ENCODE measurements at regions not wholly inside any gene's neighbourhood (a gene's known extent, or its start where the extent isn't known, plus 50 kb on each side); places are given as distances from the start of the nearest gene placed in this dataset.
A peak's percentile ranks its signal among the peaks of the same experiment; 100 is the strongest.

- H3K4me3 ChIP-seq (ENCODE audit: insufficient read depth, low read depth, low read length), result no peak overlapping the region
- DNase-seq, result no peak
- H3K27me3 ChIP-seq (ENCODE audit: control insufficient read depth, insufficient read depth, low read length), result no peaks in the 10 kb centered on the region
- H3K36me3 ChIP-seq (replicated peaks; ENCODE audit: control insufficient read depth, insufficient read depth, low read length), result no peaks in the 10 kb centered on the region
Measured at GRCh38 chr7:125611582-125611981, 682.0 kb upstream of the POT1 start.

GRCh38 chr7:125606671-125607070, 677.0 kb upstream of the POT1 start:
- Histone ChIP-seq H3K36me3 (replicated peaks; ENCODE audit: control insufficient read depth, insufficient read depth, low read length) (no peaks in the 10 kb centered on the region), H3K27me3 (ENCODE audit: control insufficient read depth, insufficient read depth, low read length) (no peaks in the 10 kb centered on the region), H3K4me3 (ENCODE audit: insufficient read depth, low read depth, low read length) (no peak overlapping the region)
- DNase-seq, result no peak

- DNase-seq, result peak; percentile 2
- no peaks in the 10 kb centered on the region for H3K36me3 ChIP-seq (replicated peaks; ENCODE audit: control insufficient read depth, insufficient read depth, low read length)
- no peak overlapping the region for H3K4me3 ChIP-seq (ENCODE audit: insufficient read depth, low read depth, low read length)
- no peaks in the 10 kb centered on the region for H3K27me3 ChIP-seq (ENCODE audit: control insufficient read depth, insufficient read depth, low read length)
Measured at GRCh38 chr7:125605241-125605640, 675.6 kb upstream of the POT1 start.

GRCh38 chr7:125602441-125602840, 672.8 kb upstream of the POT1 start:
- no peak for DNase-seq
- Histone ChIP-seq H3K27me3 (ENCODE audit: control insufficient read depth, insufficient read depth, low read length) (no peaks in the 10 kb centered on the region), H3K4me3 (ENCODE audit: insufficient read depth, low read depth, low read length) (no peak overlapping the region), H3K36me3 (replicated peaks; ENCODE audit: control insufficient read depth, insufficient read depth, low read length) (no peaks in the 10 kb centered on the region)

- Histone ChIP-seq H3K4me3 (ENCODE audit: insufficient read depth, low read depth, low read length) (no peak overlapping the region), H3K36me3 (replicated peaks; ENCODE audit: control insufficient read depth, insufficient read depth, low read length) (no peaks in the 10 kb centered on the region), H3K27me3 (ENCODE audit: control insufficient read depth, insufficient read depth, low read length) (no peaks in the 10 kb centered on the region)
- DNase-seq, result no peak
Measured at GRCh38 chr7:125599387-125599786, 669.8 kb upstream of the POT1 start.

GRCh38 chr7:125592331-125592730, 662.7 kb upstream of the POT1 start:
- Histone ChIP-seq H3K4me3 (ENCODE audit: insufficient read depth, low read depth, low read length) (no peak overlapping the region), H3K36me3 (replicated peaks; ENCODE audit: control insufficient read depth, insufficient read depth, low read length) (no peaks in the 10 kb centered on the region), H3K27me3 (ENCODE audit: control insufficient read depth, insufficient read depth, low read length) (no peaks in the 10 kb centered on the region)
- DNase-seq, result no peak

- H3K4me3 ChIP-seq (ENCODE audit: insufficient read depth, low read depth, low read length), result no peak overlapping the region
- no peak for DNase-seq
- no peaks in the 10 kb centered on the region for H3K36me3 ChIP-seq (replicated peaks; ENCODE audit: control insufficient read depth, insufficient read depth, low read length)
- H3K27me3 ChIP-seq (ENCODE audit: control insufficient read depth, insufficient read depth, low read length), result no peaks in the 10 kb centered on the region
Measured at GRCh38 chr7:125573126-125573525, 643.5 kb upstream of the POT1 start.

GRCh38 chr7:125572414-125572813, 642.8 kb upstream of the POT1 start:
- DNase-seq, result no peak
- Histone ChIP-seq H3K27me3 (ENCODE audit: control insufficient read depth, insufficient read depth, low read length) (no peaks in the 10 kb centered on the region), H3K36me3 (replicated peaks; ENCODE audit: control insufficient read depth, insufficient read depth, low read length) (no peaks in the 10 kb centered on the region), H3K4me3 (ENCODE audit: insufficient read depth, low read depth, low read length) (no peak overlapping the region)

GRCh38 chr7:125568799-125569198, 639.2 kb upstream of the POT1 start:
- no peak for DNase-seq
- H3K4me3 ChIP-seq (ENCODE audit: insufficient read depth, low read depth, low read length), result no peak overlapping the region
- no peaks in the 10 kb centered on the region for H3K27me3 ChIP-seq (ENCODE audit: control insufficient read depth, insufficient read depth, low read length)

GRCh38 chr7:125567686-125568085, 638.1 kb upstream of the POT1 start:
- Histone ChIP-seq H3K27me3 (ENCODE audit: control insufficient read depth, insufficient read depth, low read length) (no peaks in the 10 kb centered on the region), H3K4me3 (ENCODE audit: insufficient read depth, low read depth, low read length) (no peak overlapping the region), H3K36me3 (replicated peaks; ENCODE audit: control insufficient read depth, insufficient read depth, low read length) (no peaks in the 10 kb centered on the region)
- DNase-seq, result no peak

More at GRCh38 chr7:125568799-125569198, 639.2 kb upstream of the POT1 start:
- no peaks in the 10 kb centered on the region for H3K36me3 ChIP-seq (replicated peaks; ENCODE audit: control insufficient read depth, insufficient read depth, low read length)

GRCh38 chr7:125563964-125564529, 634.4 kb upstream of the POT1 start:
- no peak for DNase-seq
- Histone ChIP-seq H3K4me3 (ENCODE audit: insufficient read depth, low read depth, low read length) (no peak overlapping the region), H3K36me3 (replicated peaks; ENCODE audit: control insufficient read depth, insufficient read depth, low read length) (no peaks in the 10 kb centered on the region), H3K27me3 (ENCODE audit: control insufficient read depth, insufficient read depth, low read length) (no peaks in the 10 kb centered on the region)

- Histone ChIP-seq H3K4me3 (ENCODE audit: insufficient read depth, low read depth, low read length) (no peak overlapping the region), H3K36me3 (replicated peaks; ENCODE audit: control insufficient read depth, insufficient read depth, low read length) (no peaks in the 10 kb centered on the region), H3K27me3 (ENCODE audit: control insufficient read depth, insufficient read depth, low read length) (no peaks in the 10 kb centered on the region)
- DNase-seq, result no peak
Measured at GRCh38 chr7:125563557-125563956, 633.9 kb upstream of the POT1 start.

- no peaks in the 10 kb centered on the region for H3K36me3 ChIP-seq (replicated peaks; ENCODE audit: control insufficient read depth, insufficient read depth, low read length)
- no peaks in the 10 kb centered on the region for H3K27me3 ChIP-seq (ENCODE audit: control insufficient read depth, insufficient read depth, low read length)
- DNase-seq, result no peak
- H3K4me3 ChIP-seq (ENCODE audit: insufficient read depth, low read depth, low read length), result no peak overlapping the region
Measured at GRCh38 chr7:125561006-125561405, 631.4 kb upstream of the POT1 start.

- H3K36me3 ChIP-seq (replicated peaks; ENCODE audit: control insufficient read depth, insufficient read depth, low read length), result no peaks in the 10 kb centered on the region
- no peaks in the 10 kb centered on the region for H3K27me3 ChIP-seq (ENCODE audit: control insufficient read depth, insufficient read depth, low read length)
- DNase-seq, result no peak
- no peak overlapping the region for H3K4me3 ChIP-seq (ENCODE audit: insufficient read depth, low read depth, low read length)
Measured at GRCh38 chr7:125559921-125560320, 630.3 kb upstream of the POT1 start.

GRCh38 chr7:125555916-125556315, 626.3 kb upstream of the POT1 start:
- no peak for DNase-seq
- H3K27me3 ChIP-seq (ENCODE audit: control insufficient read depth, insufficient read depth, low read length), result no peaks in the 10 kb centered on the region

GRCh38 chr7:125551008-125551407, 621.4 kb upstream of the POT1 start:
- no peak overlapping the region for H3K4me3 ChIP-seq (ENCODE audit: insufficient read depth, low read depth, low read length)

More at GRCh38 chr7:125555916-125556315, 626.3 kb upstream of the POT1 start:
- Histone ChIP-seq H3K4me3 (ENCODE audit: insufficient read depth, low read depth, low read length) (no peak overlapping the region), H3K36me3 (replicated peaks; ENCODE audit: control insufficient read depth, insufficient read depth, low read length) (no peaks in the 10 kb centered on the region)

More at GRCh38 chr7:125551008-125551407, 621.4 kb upstream of the POT1 start:
- no peak for DNase-seq
- Histone ChIP-seq H3K36me3 (replicated peaks; ENCODE audit: control insufficient read depth, insufficient read depth, low read length) (no peaks in the 10 kb centered on the region), H3K27me3 (ENCODE audit: control insufficient read depth, insufficient read depth, low read length) (no peaks in the 10 kb centered on the region)
